HUDEP-2 (cell line): ENCODE measurements at regions not wholly inside any gene's neighbourhood (a gene's known extent, or its start where the extent isn't known, plus 50 kb on each side); places are given as distances from the start of the nearest gene placed in this dataset.

Experiments used
- DNase-seq, 76 experiments: peaks; one replicate each; lab custom pipeline; 2025; ENCODE audit not compliant: unreplicated experiment in 76 of 76; lab: John Stamatoyannopoulos, UW

- DNase-seq: no peak
Measured at GRCh38 chr12:20211541-20211940, 156.8 kb upstream of the PDE3A start.

GRCh38 chr12:20211981-20212421, 156.3 kb upstream of the PDE3A start:
- no peak for DNase-seq

- DNase-seq: peak in 2 of 76 experiments; percentile 3
Measured at GRCh38 chr12:20212658-20213555, 155.4 kb upstream of the PDE3A start.

- DNase-seq: no peak
Measured at GRCh38 chr12:20213723-20214625, 154.4 kb upstream of the PDE3A start.

- peak in 2 of 76 experiments; percentile 4 to 5 for DNase-seq
Measured at GRCh38 chr12:20220339-20220738, 148.0 kb upstream of the PDE3A start.

GRCh38 chr12:20232931-20233675, 135.2 kb upstream of the PDE3A start:
- peak in 27 of 76 experiments; percentile 1 to 77 (median 35) for DNase-seq

GRCh38 chr12:20234474-20234873, 133.9 kb upstream of the PDE3A start:
- DNase-seq: no peak

GRCh38 chr12:20237091-20237490, 131.2 kb upstream of the PDE3A start:
- DNase-seq: no peak

- no peak for DNase-seq
Measured at GRCh38 chr12:20245491-20245890, 122.8 kb upstream of the PDE3A start.

GRCh38 chr12:20248646-20249045, 119.7 kb upstream of the PDE3A start:
- DNase-seq: no peak

- DNase-seq: no peak
Measured at GRCh38 chr12:20250761-20251160, 117.6 kb upstream of the PDE3A start.

- no peak for DNase-seq
Measured at GRCh38 chr12:20257311-20257710, 111.0 kb upstream of the PDE3A start.

GRCh38 chr12:20259786-20260185, 108.6 kb upstream of the PDE3A start:
- no peak for DNase-seq

- no peak for DNase-seq
Measured at GRCh38 chr12:20260851-20261250, 107.5 kb upstream of the PDE3A start.

GRCh38 chr12:20262119-20262518, 106.2 kb upstream of the PDE3A start:
- no peak for DNase-seq

GRCh38 chr12:20264026-20264425, 104.3 kb upstream of the PDE3A start:
- no peak for DNase-seq

- no peak for DNase-seq
Measured at GRCh38 chr12:20264608-20265114, 103.7 kb upstream of the PDE3A start.

- peak in 4 of 76 experiments; percentile 3 to 21 (median 8) for DNase-seq
Measured at GRCh38 chr12:20268121-20268732, 100.1 kb upstream of the PDE3A start.

- no peak for DNase-seq
Measured at GRCh38 chr12:20268771-20269170, 99.6 kb upstream of the PDE3A start.
